SU-DHL-6 (cell line): ENCODE measurements at regions not wholly inside any gene's neighbourhood (a gene's known extent, or its start where the extent isn't known, plus 50 kb on each side); places are given as distances from the start of the nearest gene placed in this dataset.
A peak's percentile ranks its signal among the peaks of the same experiment; 100 is the strongest.

ENCODE experiments used
- H2AFZ ChIP-seq: fragments of 200-600 bp; sonication (generic); 2 replicates; pipeline ENCODE4 v1.6.1; 2014; ENCODE audit warnings: low read depth, mild to moderate bottlenecking, moderate library complexity, mixed read lengths, antibody characterized with exemption, low read length; ENCODE audit not compliant: severe bottlenecking
- H3F3A ChIP-seq: fragments of 200-600 bp; shearing (Covaris generic); 2 replicates; pipeline ENCODE4 v1.6.0; 2016; ENCODE audit warnings: antibody characterized with exemption, mild to moderate bottlenecking; ENCODE audit not compliant: insufficient read depth
- H3K27ac ChIP-seq: fragments of 200-600 bp; sonication (generic); 2 replicates; pipeline ENCODE4 v1.5.1; 2016; ENCODE audit warnings: low read depth, mild to moderate bottlenecking, low read length, moderate library complexity, mixed read lengths
- H3K27me3 ChIP-seq: fragments of 200-600 bp; sonication (generic), shearing (Covaris generic); 2 replicates; pipeline ENCODE4 v1.6.0; 2014; ENCODE audit warnings: mild to moderate bottlenecking, low read length
- H3K36me3 ChIP-seq: fragments of 200-600 bp; sonication (generic); 2 replicates; pipeline ENCODE4 v1.6.1; 2014; ENCODE audit warnings: mild to moderate bottlenecking, low read length, mixed read lengths
- H3K4me2 ChIP-seq: fragments of 300-600, 200-600 bp; shearing (Covaris generic), sonication (generic); 2 replicates; pipeline ENCODE4 v1.6.0; 2014; ENCODE audit warnings: low read length, low read depth, mild to moderate bottlenecking; ENCODE audit not compliant: poor library complexity, severe bottlenecking
- H3K4me3 ChIP-seq: fragments of 200-600 bp; sonication (generic); 2 replicates; pipeline ENCODE4 v1.5.1; 2014; ENCODE audit warnings: antibody characterized with exemption, low read length, mild to moderate bottlenecking, mixed read lengths; ENCODE audit not compliant: insufficient read depth, poor library complexity, severe bottlenecking
- H3K79me2 ChIP-seq: fragments of 200-600 bp; sonication (generic); 2 replicates; pipeline ENCODE4 v1.6.1; 2014; ENCODE audit warnings: mild to moderate bottlenecking, low read length, moderate library complexity; ENCODE audit not compliant: insufficient read depth
- H3K9ac ChIP-seq: fragments of 200-600 bp; sonication (generic); 2 replicates; pipeline ENCODE4 v1.7.0; 2014; ENCODE audit warnings: mild to moderate bottlenecking, low read length
- H3K9me2 ChIP-seq: fragments of 200-600 bp; sonication (generic); replicated peaks from 2 replicates; pipeline ENCODE4 v1.6.1; 2014; ENCODE audit warnings: low read length; ENCODE audit not compliant: insufficient read depth
- H3K9me3 ChIP-seq: fragments of 200-600 bp; sonication (generic); 2 replicates; pipeline ENCODE4 v1.6.1; 2014; ENCODE audit warnings: low read length, mixed read lengths; ENCODE audit not compliant: insufficient read depth
- H4K20me1 ChIP-seq: fragments of 200-600 bp; sonication (generic); 2 replicates; pipeline ENCODE4 v1.6.1; 2014; ENCODE audit warnings: low read depth, mild to moderate bottlenecking, antibody characterized with exemption, low read length, moderate library complexity, mixed read lengths
- CTCF ChIP-seq: fragments of 200-600 bp; sonication (generic); IDR thresholded peaks from one replicate; pipeline ENCODE4 v1.5.1; 2017; ENCODE audit warnings: antibody characterized with exemption, mild to moderate bottlenecking, low read length, moderate library complexity; ENCODE audit not compliant: insufficient read depth, poor library complexity, severe bottlenecking
- EZH2phosphoT487 ChIP-seq: fragments of 200-600 bp; sonication (generic), shearing (Covaris generic); conservative IDR thresholded peaks from 2 replicates; pipeline ENCODE4 v1.6.1; 2018; ENCODE audit warnings: mild to moderate bottlenecking, antibody characterized with exemption, low read length, moderate library complexity, mixed read lengths

GRCh38 chr2:121902171-121902591 is 146.7 kb downstream of the TSN start:
- no peaks in the 10 kb centered on the region for H4K20me1 ChIP-seq
- peak overlapping the region; percentile 15 for H3K4me3 ChIP-seq
- peak overlapping the region; percentile 43 for H3K4me2 ChIP-seq
- H2AFZ ChIP-seq, result peak overlapping the region; percentile 6
- no peaks in the 10 kb centered on the region for H3K9me2 ChIP-seq
- TF ChIP-seq CTCF (peak; percentile 30), EZH2phosphoT487 (no peak)
- H3K79me2 ChIP-seq, result no peaks in the 10 kb centered on the region
- no peak overlapping the region for H3K27ac ChIP-seq
- H3K9ac ChIP-seq, result peak overlapping the region; percentile 47
- no peaks in the 10 kb centered on the region for H3K27me3 ChIP-seq
- no peaks in the 10 kb centered on the region for H3K9me3 ChIP-seq
- H3F3A ChIP-seq, result no peaks in the 10 kb centered on the region
- H3K36me3 ChIP-seq, result no peaks in the 10 kb centered on the region

- Histone ChIP-seq H3K27me3 (no peaks in the 10 kb centered on the region), H4K20me1 (no peaks in the 10 kb centered on the region), H3K36me3 (no peaks in the 10 kb centered on the region), H2AFZ (peak overlapping the region; percentile 6), H3K9ac (peak overlapping the region; percentile 47), H3F3A (no peaks in the 10 kb centered on the region), H3K4me3 (peak overlapping the region; percentile 15), H3K9me3 (no peaks in the 10 kb centered on the region), H3K79me2 (no peaks in the 10 kb centered on the region), H3K9me2 (no peaks in the 10 kb centered on the region), H3K27ac (no peak overlapping the region), H3K4me2 (peak overlapping the region; percentile 43)
- TF ChIP-seq CTCF (no peak), EZH2phosphoT487 (no peak)
Measured at GRCh38 chr2:121902616-121903015, 147.2 kb downstream of the TSN start.

- H4K20me1 ChIP-seq, result no peaks in the 10 kb centered on the region
- no peaks in the 10 kb centered on the region for H3K27me3 ChIP-seq
- no peaks in the 10 kb centered on the region for H3K36me3 ChIP-seq
- H3K79me2 ChIP-seq, result no peaks in the 10 kb centered on the region
- no peak overlapping the region for H2AFZ ChIP-seq
- H3K9me3 ChIP-seq, result no peaks in the 10 kb centered on the region
- H3K9me2 ChIP-seq, result no peaks in the 10 kb centered on the region
- H3F3A ChIP-seq, result no peaks in the 10 kb centered on the region
- H3K9ac ChIP-seq, result peak overlapping the region; percentile 47
- peak overlapping the region; percentile 43 for H3K4me2 ChIP-seq
- no peak overlapping the region for H3K27ac ChIP-seq
- H3K4me3 ChIP-seq, result peak overlapping the region; percentile 15
- no peak for TF ChIP-seq EZH2phosphoT487
- no peak for TF ChIP-seq CTCF
Measured at GRCh38 chr2:121903037-121903689, 147.7 kb downstream of the TSN start.
